Hepatocyte (in vitro differentiated cells): ENCODE measurements at regions not wholly inside any gene's neighbourhood (a gene's known extent, or its start where the extent isn't known, plus 50 kb on each side); places are given as distances from the start of the nearest gene placed in this dataset.

ENCODE experiments used
- DNase-seq: peaks from one replicate; pipeline ENCODE4 v3.0.0-alpha.2; 2016; ENCODE audit warnings: low spot score
- H2AFZ ChIP-seq: fragments of 200-600 bp; sonication (generic); 2 replicates; pipeline ENCODE4 v1.6.0; 2016; ENCODE audit warnings: antibody characterized with exemption, mild to moderate bottlenecking
- H3K27ac ChIP-seq: fragments of 200-600 bp; sonication (generic); 2 replicates; pipeline ENCODE4 v1.5.1; 2016; ENCODE audit warnings: mild to moderate bottlenecking
- H3K27me3 ChIP-seq: fragments of 200-600 bp; sonication (generic); 2 replicates; pipeline ENCODE4 v1.6.1; 2016
- H3K36me3 ChIP-seq: fragments of 200-600 bp; sonication (generic); replicated peaks from 2 replicates; pipeline ENCODE4 v1.5.1; 2016; ENCODE audit warnings: low read depth; ENCODE audit not compliant: insufficient read depth
- H3K4me1 ChIP-seq: fragments of 200-600 bp; sonication (generic); 2 replicates; pipeline ENCODE4 v1.5.1; 2016; ENCODE audit warnings: mild to moderate bottlenecking, moderate library complexity; ENCODE audit not compliant: insufficient read depth
- H3K4me2 ChIP-seq: fragments of 200-600 bp; sonication (generic); 2 replicates; pipeline ENCODE4 v1.6.0; 2016
- H3K4me3 ChIP-seq: fragments of 200-600 bp; sonication (generic); 2 replicates; pipeline ENCODE4 v1.5.1; 2016; ENCODE audit warnings: mild to moderate bottlenecking
- H3K79me2 ChIP-seq: fragments of 200-600 bp; sonication (generic); 2 replicates; pipeline ENCODE4 v1.6.0; 2017; ENCODE audit warnings: mild to moderate bottlenecking
- H3K9me2 ChIP-seq: fragments of 200-600 bp; sonication (generic); replicated peaks from 2 replicates; pipeline ENCODE4 v1.6.0; 2017; ENCODE audit warnings: mild to moderate bottlenecking; ENCODE audit not compliant: insufficient read depth
- H3K9me3 ChIP-seq: fragments of 200-600 bp; sonication (generic); 2 replicates; pipeline ENCODE4 v1.5.1; 2016; ENCODE audit warnings: low read depth, mild to moderate bottlenecking
- H4K20me1 ChIP-seq: fragments of 200-600 bp; sonication (generic); 2 replicates; pipeline ENCODE4 v1.6.0; 2016; ENCODE audit warnings: mild to moderate bottlenecking; ENCODE audit not compliant: insufficient read depth, poor library complexity, severe bottlenecking
- CTCF ChIP-seq: fragments of 200-600 bp; sonication (generic); IDR thresholded peaks from 2 replicates; pipeline ENCODE4 v1.5.1; 2016; ENCODE audit warnings: antibody characterized with exemption, mild to moderate bottlenecking; ENCODE audit not compliant: poor library complexity
- EZH2 ChIP-seq: fragments of 200-600 bp; sonication (generic); IDR thresholded peaks from 2 replicates; pipeline ENCODE4 v1.6.1; 2016; ENCODE audit warnings: antibody characterized with exemption, mild to moderate bottlenecking, borderline replicate concordance
- EZH2phosphoT487 ChIP-seq: fragments of 200-600 bp; sonication (generic); IDR thresholded peaks from one replicate; pipeline ENCODE4 v1.6.1; 2018; ENCODE audit warnings: antibody characterized with exemption, mild to moderate bottlenecking, low read depth, moderate library complexity; ENCODE audit not compliant: unreplicated experiment, severe bottlenecking
- WGBS: methylation state at CpG from one replicate; pipeline ENCODE4 v1.1.6; 2016; ENCODE audit warnings: low lambda C conversion rate; ENCODE audit errors: missing lambda C conversion rate; 5-methylcytosine and 5-hydroxymethylcytosine counted together

- Histone ChIP-seq H3K4me3 (no peak overlapping the region), H3K27me3 (peaks cover 23% of the 10 kb centered on the region), H3K4me1 (peaks cover 33% of the 10 kb centered on the region), H3K36me3 (no peaks in the 10 kb centered on the region), H3K9me3 (no peaks in the 10 kb centered on the region), H4K20me1 (no peaks in the 10 kb centered on the region), H3K79me2 (no peaks in the 10 kb centered on the region), H3K27ac (no peak overlapping the region), H3K9me2 (no peaks in the 10 kb centered on the region), H3K4me2 (peak overlapping the region; percentile 62), H2AFZ (peak overlapping the region; percentile 20)
- TF ChIP-seq EZH2, result no peak
- TF ChIP-seq EZH2phosphoT487, result no peak
- no peak for TF ChIP-seq CTCF
- 33% methylated on average over 12 of the region's 12 CpGs for WGBS
- DNase-seq, result no peak
These were observed 98.3 kb downstream of the EDN3 start for GRCh38 chr20:59398537-59399205.

- Histone ChIP-seq H3K36me3 (no peaks in the 10 kb centered on the region), H3K4me2 (peak overlapping the region; percentile 62), H3K9me3 (no peaks in the 10 kb centered on the region), H3K9me2 (no peaks in the 10 kb centered on the region), H3K27ac (no peak overlapping the region), H3K4me3 (no peak overlapping the region), H3K79me2 (no peaks in the 10 kb centered on the region), H2AFZ (no peak overlapping the region), H3K4me1 (peaks cover 33% of the 10 kb centered on the region), H3K27me3 (peaks cover 30% of the 10 kb centered on the region), H4K20me1 (no peaks in the 10 kb centered on the region)
- DNase-seq, result no peak
- WGBS, result 60% methylated on average over 17 of the region's 17 CpGs
- TF ChIP-seq EZH2, result no peak
- no peak for TF ChIP-seq EZH2phosphoT487
- no peak for TF ChIP-seq CTCF
These were observed 99.2 kb downstream of the EDN3 start for GRCh38 chr20:59399426-59400099.

- peaks cover 33% of the 10 kb centered on the region for H3K4me1 ChIP-seq
- H2AFZ ChIP-seq, result no peak overlapping the region
- H3K27ac ChIP-seq, result no peak overlapping the region
- H3K9me3 ChIP-seq, result no peaks in the 10 kb centered on the region
- H3K27me3 ChIP-seq, result peaks cover 41% of the 10 kb centered on the region
- H3K9me2 ChIP-seq, result no peaks in the 10 kb centered on the region
- no peaks in the 10 kb centered on the region for H4K20me1 ChIP-seq
- no peak for TF ChIP-seq CTCF
- no peak for TF ChIP-seq EZH2
- TF ChIP-seq EZH2phosphoT487, result no peak
- H3K36me3 ChIP-seq, result no peaks in the 10 kb centered on the region
- no peak overlapping the region for H3K4me2 ChIP-seq
- WGBS, result 87% methylated on average over 9 of the region's 9 CpGs
- H3K79me2 ChIP-seq, result no peaks in the 10 kb centered on the region
- H3K4me3 ChIP-seq, result no peak overlapping the region
- no peak for DNase-seq
These were observed 100.3 kb downstream of the EDN3 start for GRCh38 chr20:59400708-59401107.
